Panc1 (cell line): ENCODE measurements at regions not wholly inside any gene's neighbourhood (a gene's known extent, or its start where the extent isn't known, plus 50 kb on each side); places are given as distances from the start of the nearest gene placed in this dataset.

Experiments used
- ATAC-seq: fragments of 200-7000 bp; cut with Tn5 transposase; 2 replicates; pipeline ENCODE4 v1.9.1; 2020; ENCODE audit warnings: mild to moderate bottlenecking, moderate library complexity
- BruUV-seq: library from RNA; stranded (reverse); fragments of 400-500 nt; replicated peaks from 2 replicates; lab custom pipeline; 2021; lab: Mats Ljungman, UMichigan
- CTCF ChIA-PET: fragments of 300-600 bp; sonication (Branson Sonifier 250); formaldehyde crosslinking; loops from one replicate; lab custom pipeline; 2022; ENCODE audit warnings: antibody characterized with exemption; lab: Charles Lee
- POLR2A ChIA-PET: fragments of 300-600 bp; sonication (Branson Sonifier 250); formaldehyde crosslinking; loops from one replicate; lab custom pipeline; 2022; ENCODE audit warnings: antibody characterized with exemption; lab: Charles Lee
- DNase-seq: peaks from one replicate; pipeline ENCODE4 v3.0.0-alpha.2; 2010; ENCODE audit warnings: low read depth, low spot score
- H3K27ac ChIP-seq: 2 replicates; pipeline ENCODE4 v1.5.1; 2011; ENCODE audit warnings: mild to moderate bottlenecking, low read length, inconsistent platforms
- H3K27me3 ChIP-seq: fragments of 200-500 bp; sonication (Bioruptor generic); 2 replicates; pipeline ENCODE4 v1.6.0; 2014; ENCODE audit warnings: low read length, inconsistent platforms; ENCODE audit not compliant: control insufficient read depth, insufficient read depth
- H3K36me3 ChIP-seq: fragments of 200-500 bp; sonication (Bioruptor generic); 2 replicates; pipeline ENCODE4 v1.5.1; 2014; ENCODE audit warnings: inconsistent platforms, mild to moderate bottlenecking, low read length, moderate library complexity; ENCODE audit not compliant: control insufficient read depth, insufficient read depth
- H3K4me1 ChIP-seq: 2 replicates; pipeline ENCODE4 v1.5.1; 2011; ENCODE audit warnings: inconsistent platforms, mild to moderate bottlenecking, low read length, moderate library complexity; ENCODE audit not compliant: control insufficient read depth, insufficient read depth
- H3K4me3 ChIP-seq, 2 experiments: 2 replicates each; pipeline ENCODE4 v1.5.1; 2011 to 2012; ENCODE audit warnings: low read depth in 2 of 2, low read length in 2 of 2, mild to moderate bottlenecking in 2 of 2, inconsistent platforms in 1 of 2, moderate library complexity in 1 of 2
- H3K9me3 ChIP-seq: fragments of 200-500 bp; sonication (Bioruptor generic); 2 replicates; pipeline ENCODE4 v1.5.1; 2014; ENCODE audit warnings: low read depth, mild to moderate bottlenecking, inconsistent platforms, low read length, moderate library complexity; ENCODE audit not compliant: control insufficient read depth, insufficient read depth
- CTCF ChIP-seq: fragments of 450-650 bp; IDR thresholded peaks from 2 replicates; pipeline ENCODE4 v1.5.1; 2017; ENCODE audit warnings: mild to moderate bottlenecking
- POLR2AphosphoS5 ChIP-seq: IDR thresholded peaks from 2 replicates; pipeline ENCODE4 v1.6.1; 2012; ENCODE audit warnings: mild to moderate bottlenecking, low read depth, low read length, moderate library complexity
- REST ChIP-seq, 2 experiments: IDR thresholded peaks; 2 replicates each; pipeline ENCODE4 v1.6.1; 2011 to 2012; ENCODE audit warnings: low read depth in 2 of 2, control low read depth in 1 of 2, low read length in 1 of 2, mild to moderate bottlenecking in 1 of 2, moderate library complexity in 1 of 2; ENCODE audit not compliant: insufficient read depth in 1 of 2
- SIN3A ChIP-seq: IDR thresholded peaks from 2 replicates; pipeline ENCODE4 v1.6.1; 2012; ENCODE audit warnings: low read depth, mild to moderate bottlenecking, low read length, moderate library complexity, borderline replicate concordance; ENCODE audit not compliant: insufficient read depth
- TCF7L2 ChIP-seq: IDR thresholded peaks from 2 replicates; pipeline ENCODE4 v1.6.1; 2011; ENCODE audit warnings: mild to moderate bottlenecking, low read depth, low read length, inconsistent platforms
- in situ Hi-C: cut with HindIII; loops from 2 replicates; pipeline ENCODE4 v1.10.0; 2016; ENCODE audit warnings: low sequenced_read_pairs, low pct_unique_long_range_greater_than_20kb
- intact Hi-C: fragments of 100-400 bp; cut with micrococcal nuclease; formaldehyde crosslinking; loops from one replicate; pipeline ENCODE4 v1.10.0; 2022; ENCODE audit not compliant: unreplicated experiment

GRCh38 chr18:7170292-7170691 lies 52.7 kb upstream of the LAMA1 start:
- Histone ChIP-seq H3K27ac (no peak overlapping the region), H3K27me3 (no peaks in the 10 kb centered on the region), H3K4me1 (no peaks in the 10 kb centered on the region), H3K36me3 (no peaks in the 10 kb centered on the region), H3K4me3 (no peak overlapping the region), H3K9me3 (no peaks in the 10 kb centered on the region)
- in situ Hi-C loops (no loop called here), intact Hi-C loops (loop anchor here (10.0 kb wide), 1 partner anchor 135 kb away; no protein-coding TSS in a partner anchor)
- CTCF ChIA-PET, result no interaction called here
- POLR2A ChIA-PET, result no interaction called here
- TF ChIP-seq CTCF, result no peak
- TF ChIP-seq SIN3A, result no peak
- no peak for TF ChIP-seq TCF7L2
- TF ChIP-seq REST (IDR thresholded peaks at IDR 0.05; ENCODE audit: insufficient read depth in 1 of 2, low read depth in 2 of 2, low read length in 1 of 2), result no peak
- no peak for TF ChIP-seq POLR2AphosphoS5
- BruUV-seq, result no TSS peak
- ATAC-seq, result no peak
- DNase-seq, result no peak

GRCh38 chr18:7169601-7170000 lies 52.0 kb upstream of the LAMA1 start:
- no peak overlapping the region for H3K4me3 ChIP-seq
- H3K4me1 ChIP-seq, result no peaks in the 10 kb centered on the region
- H3K27me3 ChIP-seq, result no peaks in the 10 kb centered on the region
- no peaks in the 10 kb centered on the region for H3K9me3 ChIP-seq
- ATAC-seq (no peak), DNase-seq (no peak)
- BruUV-seq, result no TSS peak
- no peak for TF ChIP-seq CTCF
- no peak for TF ChIP-seq SIN3A
- no peak for TF ChIP-seq TCF7L2
- TF ChIP-seq POLR2AphosphoS5, result no peak
- TF ChIP-seq REST (IDR thresholded peaks at IDR 0.05; ENCODE audit: insufficient read depth in 1 of 2, low read depth in 2 of 2, low read length in 1 of 2), result no peak
- ChIA-PET POLR2A (no interaction called here), CTCF (no interaction called here)
- H3K36me3 ChIP-seq, result no peaks in the 10 kb centered on the region
- intact Hi-C loops (no loop called here), in situ Hi-C loops (no loop called here)
- H3K27ac ChIP-seq, result no peak overlapping the region
